K562 (cell line): ENCODE measurements at regions not wholly inside any gene's neighbourhood (a gene's known extent, or its start where the extent isn't known, plus 50 kb on each side); places are given as distances from the start of the nearest gene placed in this dataset.

Source experiments
- BHLHE40 ChIP-seq: IDR thresholded peaks from 2 replicates; pipeline ENCODE4 v1.6.1; 2011; ENCODE audit warnings: low read length, improper control_type of control experiment
- CHD1 ChIP-seq: fragments of 200-600 bp; sonication (generic); IDR thresholded peaks from one replicate; pipeline ENCODE4 v1.6.1; 2012; ENCODE audit warnings: mild to moderate bottlenecking, moderate library complexity, low read length, inconsistent platforms
- CLOCK ChIP-seq: fragments of 250-450 bp; sonication (Bioruptor Pico); IDR thresholded peaks from 2 replicates; pipeline ENCODE4 v1.4.0; 2020; ENCODE audit warnings: mild to moderate bottlenecking, moderate library complexity, borderline replicate concordance
- CREBBP ChIP-seq: IDR thresholded peaks from one replicate; pipeline ENCODE4 v1.6.1; 2012; ENCODE audit warnings: low read depth, mild to moderate bottlenecking, control low read depth, inconsistent platforms, low read length
- DDX20 ChIP-seq: fragments of 450-650 bp; IDR thresholded peaks from 2 replicates; pipeline ENCODE4 v1.6.1; 2016; ENCODE audit warnings: missing genetic modification characterization, low read depth, mild to moderate bottlenecking, missing compliant biosample characterization, moderate library complexity
- DMBX1 ChIP-seq: fragments of 250-450 bp; sonication (Bioruptor Pico); IDR thresholded peaks from 2 replicates; pipeline ENCODE4 v1.8.0; 2022; ENCODE audit warnings: inconsistent platforms, mild to moderate bottlenecking, moderate library complexity, borderline replicate concordance
- GATAD2A ChIP-seq: fragments of 450-650 bp; IDR thresholded peaks from 2 replicates; pipeline ENCODE4 v1.6.1; 2017
- GATAD2B ChIP-seq: fragments of 450-650 bp; IDR thresholded peaks from 2 replicates; pipeline ENCODE4 v1.6.1; 2017; ENCODE audit warnings: mild to moderate bottlenecking, borderline replicate concordance
- KAT8 ChIP-seq: fragments of 450-650 bp; IDR thresholded peaks from 2 replicates; pipeline ENCODE4 v1.6.1; 2016; ENCODE audit warnings: low read depth, mild to moderate bottlenecking
- KLF6 ChIP-seq: fragments of 250-450 bp; sonication (Bioruptor Pico); IDR thresholded peaks from 2 replicates; pipeline ENCODE4 v1.4.0; 2020; ENCODE audit warnings: mild to moderate bottlenecking, moderate library complexity, borderline replicate concordance
- MECOM ChIP-seq: fragments of 250-450 bp; sonication (Bioruptor Pico); IDR thresholded peaks from 2 replicates; pipeline ENCODE4 v1.8.0; 2022; ENCODE audit warnings: inconsistent platforms
- MTA2 ChIP-seq: fragments of 450-650 bp; IDR thresholded peaks from 2 replicates; pipeline ENCODE4 v1.6.1; 2016; ENCODE audit warnings: low read depth
- NCOA6 ChIP-seq: fragments of 450-650 bp; IDR thresholded peaks from 2 replicates; pipeline ENCODE4 v1.6.1; 2017; ENCODE audit warnings: mild to moderate bottlenecking
- NCOR1 ChIP-seq: fragments of 450-650 bp; IDR thresholded peaks from 2 replicates; pipeline ENCODE4 v1.6.1; 2016; ENCODE audit warnings: mild to moderate bottlenecking, moderate library complexity
- NFATC3 ChIP-seq: fragments of 450-650 bp; IDR thresholded peaks from 2 replicates; pipeline ENCODE4 v1.6.1; 2017; ENCODE audit warnings: mild to moderate bottlenecking
- NR1H2 ChIP-seq: sonication (generic); formaldehyde crosslinking; IDR thresholded peaks from 2 replicates; pipeline ENCODE4 v1.4.0; 2020; ENCODE audit warnings: mild to moderate bottlenecking, missing genetic modification reagents
- PHTF2 ChIP-seq: fragments of 250-450 bp; sonication (Bioruptor Pico); IDR thresholded peaks from 2 replicates; pipeline ENCODE4 v1.5.0; 2021; ENCODE audit warnings: mild to moderate bottlenecking
- POLR2AphosphoS5 ChIP-seq: IDR thresholded peaks from 2 replicates; pipeline ENCODE4 v1.6.1; 2011; ENCODE audit warnings: mild to moderate bottlenecking, low read depth, low read length, moderate library complexity; ENCODE audit not compliant: control insufficient read depth, insufficient read depth
- RCOR1 ChIP-seq, 2 experiments: IDR thresholded peaks; 2 replicates each; pipeline ENCODE4 v1.6.1; 2012; ENCODE audit warnings: low read depth in 2 of 2, low read length in 2 of 2, borderline replicate concordance in 1 of 2, improper control_type of control experiment in 1 of 2
- TAL1 ChIP-seq: fragments of 450-650 bp; IDR thresholded peaks from 2 replicates; pipeline ENCODE4 v1.6.1; 2016; ENCODE audit warnings: mild to moderate bottlenecking
- ZNF143 ChIP-seq: sonication (generic); formaldehyde crosslinking; IDR thresholded peaks from 2 replicates; pipeline ENCODE4 v1.9.0; 2022; ENCODE audit warnings: mild to moderate bottlenecking, missing genetic modification reagents
- TF ChIP-seq, protein P1 (sequence below): fragments of 250-450 bp; sonication (Bioruptor Pico); IDR thresholded peaks from 2 replicates; pipeline ENCODE4 v1.5.0; 2020; ENCODE audit warnings: mild to moderate bottlenecking, borderline replicate concordance
- TF ChIP-seq, protein P2 (sequence below): fragments of 250-450 bp; sonication (Bioruptor Pico); IDR thresholded peaks from 2 replicates; pipeline ENCODE4 v1.4.0; 2020; ENCODE audit warnings: borderline replicate concordance
- TF ChIP-seq, protein P3 (sequence below): sonication (generic); formaldehyde crosslinking; IDR thresholded peaks from 2 replicates; pipeline ENCODE4 v1.8.1; 2023; ENCODE audit warnings: mild to moderate bottlenecking, missing genetic modification reagents

DNA sequence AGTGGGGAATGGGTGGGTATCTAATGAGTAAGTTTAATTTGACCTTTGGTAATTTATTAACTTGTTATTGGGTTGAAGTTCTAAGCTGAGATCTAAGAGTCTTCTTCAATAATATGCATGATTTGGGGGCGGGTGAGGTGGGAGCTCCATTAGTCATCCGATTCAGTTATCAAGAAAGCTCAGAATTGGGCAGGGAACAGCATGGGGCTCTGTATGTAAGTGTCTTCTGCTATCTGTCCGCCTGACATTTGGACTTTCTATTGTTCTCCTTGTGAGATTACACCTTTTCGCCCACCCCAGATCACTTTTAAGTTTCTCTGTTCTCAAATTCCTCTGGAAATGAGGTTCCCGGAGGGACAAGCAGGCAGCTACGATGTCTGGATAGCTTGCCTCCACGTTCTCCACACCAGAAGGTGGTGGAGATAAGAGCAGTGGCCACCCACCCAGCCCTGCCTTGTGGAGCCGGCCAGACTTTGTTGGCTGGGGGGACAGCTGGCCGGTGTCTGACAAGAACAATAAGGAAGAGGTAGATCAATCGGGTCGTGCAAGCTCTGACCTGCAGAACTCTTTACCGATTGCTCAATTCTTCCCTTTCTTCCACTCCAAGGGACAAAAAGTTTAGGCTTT is 75.5 kb upstream of the GATA6 start (continued):
- TF ChIP-seq RCOR1 (IDR thresholded peaks at IDR 0.05; ENCODE audit: borderline replicate concordance in 1 of 2, low read depth in 2 of 2, low read length in 2 of 2) (peak; percentile 14 to 23; a peak in 2 of 4 replicates), NCOR1 (peak; percentile 96), POLR2AphosphoS5 (peak; percentile 85), CREBBP (no peak), CHD1 (no peak), KLF6 (CRISPR knock-in tag) (no peak), ZNF143 (no peak), MECOM (no peak), DMBX1 (CRISPR knock-in tag) (peak; percentile 84), GATAD2A (peak; percentile 80), TAL1 (peak; percentile 96), NR1H2 (no peak), DDX20 (tag) (no peak), CLOCK (no peak), KAT8 (no peak), NFATC3 (no peak), PHTF2 (no peak), NCOA6 (no peak; the same call in 1 of the 2 replicates), BHLHE40 (peak; percentile 90), MTA2 (peak; percentile 93), GATAD2B (peak; percentile 86)
- TF ChIP-seq, protein P1, sequence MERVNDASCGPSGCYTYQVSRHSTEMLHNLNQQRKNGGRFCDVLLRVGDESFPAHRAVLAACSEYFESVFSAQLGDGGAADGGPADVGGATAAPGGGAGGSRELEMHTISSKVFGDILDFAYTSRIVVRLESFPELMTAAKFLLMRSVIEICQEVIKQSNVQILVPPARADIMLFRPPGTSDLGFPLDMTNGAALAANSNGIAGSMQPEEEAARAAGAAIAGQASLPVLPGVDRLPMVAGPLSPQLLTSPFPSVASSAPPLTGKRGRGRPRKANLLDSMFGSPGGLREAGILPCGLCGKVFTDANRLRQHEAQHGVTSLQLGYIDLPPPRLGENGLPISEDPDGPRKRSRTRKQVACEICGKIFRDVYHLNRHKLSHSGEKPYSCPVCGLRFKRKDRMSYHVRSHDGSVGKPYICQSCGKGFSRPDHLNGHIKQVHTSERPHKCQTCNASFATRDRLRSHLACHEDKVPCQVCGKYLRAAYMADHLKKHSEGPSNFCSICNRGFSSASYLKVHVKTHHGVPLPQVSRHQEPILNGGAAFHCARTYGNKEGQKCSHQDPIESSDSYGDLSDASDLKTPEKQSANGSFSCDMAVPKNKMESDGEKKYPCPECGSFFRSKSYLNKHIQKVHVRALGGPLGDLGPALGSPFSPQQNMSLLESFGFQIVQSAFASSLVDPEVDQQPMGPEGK (CRISPR knock-in tag) = no peak
- TF ChIP-seq, protein P2, sequence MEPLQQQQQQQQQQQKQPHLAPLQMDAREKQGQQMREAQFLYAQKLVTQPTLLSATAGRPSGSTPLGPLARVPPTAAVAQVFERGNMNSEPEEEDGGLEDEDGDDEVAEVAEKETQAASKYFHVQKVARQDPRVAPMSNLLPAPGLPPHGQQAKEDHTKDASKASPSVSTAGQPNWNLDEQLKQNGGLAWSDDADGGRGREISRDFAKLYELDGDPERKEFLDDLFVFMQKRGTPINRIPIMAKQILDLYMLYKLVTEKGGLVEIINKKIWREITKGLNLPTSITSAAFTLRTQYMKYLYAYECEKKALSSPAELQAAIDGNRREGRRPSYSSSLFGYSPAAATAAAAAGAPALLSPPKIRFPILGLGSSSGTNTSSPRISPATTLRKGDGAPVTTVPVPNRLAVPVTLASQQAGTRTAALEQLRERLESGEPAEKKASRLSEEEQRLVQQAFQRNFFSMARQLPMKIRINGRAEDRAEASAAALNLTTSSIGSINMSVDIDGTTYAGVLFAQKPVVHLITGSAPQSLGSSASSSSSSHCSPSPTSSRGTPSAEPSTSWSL (CRISPR knock-in tag) = no peak
- TF ChIP-seq, protein P3, sequence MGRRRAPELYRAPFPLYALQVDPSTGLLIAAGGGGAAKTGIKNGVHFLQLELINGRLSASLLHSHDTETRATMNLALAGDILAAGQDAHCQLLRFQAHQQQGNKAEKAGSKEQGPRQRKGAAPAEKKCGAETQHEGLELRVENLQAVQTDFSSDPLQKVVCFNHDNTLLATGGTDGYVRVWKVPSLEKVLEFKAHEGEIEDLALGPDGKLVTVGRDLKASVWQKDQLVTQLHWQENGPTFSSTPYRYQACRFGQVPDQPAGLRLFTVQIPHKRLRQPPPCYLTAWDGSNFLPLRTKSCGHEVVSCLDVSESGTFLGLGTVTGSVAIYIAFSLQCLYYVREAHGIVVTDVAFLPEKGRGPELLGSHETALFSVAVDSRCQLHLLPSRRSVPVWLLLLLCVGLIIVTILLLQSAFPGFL (CRISPR knock-in tag) = no peak
